Hepatocyte (in vitro differentiated cells): ENCODE measurements at regions not wholly inside any gene's neighbourhood (a gene's known extent, or its start where the extent isn't known, plus 50 kb on each side); places are given as distances from the start of the nearest gene placed in this dataset.

ENCODE experiments used
- DNase-seq: peaks from one replicate; pipeline ENCODE4 v3.0.0-alpha.2; 2016; ENCODE audit warnings: low spot score
- H2AFZ ChIP-seq: fragments of 200-600 bp; sonication (generic); 2 replicates; pipeline ENCODE4 v1.6.0; 2016; ENCODE audit warnings: antibody characterized with exemption, mild to moderate bottlenecking
- H3K27ac ChIP-seq: fragments of 200-600 bp; sonication (generic); 2 replicates; pipeline ENCODE4 v1.5.1; 2016; ENCODE audit warnings: mild to moderate bottlenecking
- H3K27me3 ChIP-seq: fragments of 200-600 bp; sonication (generic); 2 replicates; pipeline ENCODE4 v1.6.1; 2016
- H3K36me3 ChIP-seq: fragments of 200-600 bp; sonication (generic); replicated peaks from 2 replicates; pipeline ENCODE4 v1.5.1; 2016; ENCODE audit warnings: low read depth; ENCODE audit not compliant: insufficient read depth
- H3K4me1 ChIP-seq: fragments of 200-600 bp; sonication (generic); 2 replicates; pipeline ENCODE4 v1.5.1; 2016; ENCODE audit warnings: mild to moderate bottlenecking, moderate library complexity; ENCODE audit not compliant: insufficient read depth
- H3K4me2 ChIP-seq: fragments of 200-600 bp; sonication (generic); 2 replicates; pipeline ENCODE4 v1.6.0; 2016
- H3K4me3 ChIP-seq: fragments of 200-600 bp; sonication (generic); 2 replicates; pipeline ENCODE4 v1.5.1; 2016; ENCODE audit warnings: mild to moderate bottlenecking
- H3K79me2 ChIP-seq: fragments of 200-600 bp; sonication (generic); 2 replicates; pipeline ENCODE4 v1.6.0; 2017; ENCODE audit warnings: mild to moderate bottlenecking
- H3K9me2 ChIP-seq: fragments of 200-600 bp; sonication (generic); replicated peaks from 2 replicates; pipeline ENCODE4 v1.6.0; 2017; ENCODE audit warnings: mild to moderate bottlenecking; ENCODE audit not compliant: insufficient read depth
- H3K9me3 ChIP-seq: fragments of 200-600 bp; sonication (generic); 2 replicates; pipeline ENCODE4 v1.5.1; 2016; ENCODE audit warnings: low read depth, mild to moderate bottlenecking
- H4K20me1 ChIP-seq: fragments of 200-600 bp; sonication (generic); 2 replicates; pipeline ENCODE4 v1.6.0; 2016; ENCODE audit warnings: mild to moderate bottlenecking; ENCODE audit not compliant: insufficient read depth, poor library complexity, severe bottlenecking
- EZH2 ChIP-seq: fragments of 200-600 bp; sonication (generic); IDR thresholded peaks from 2 replicates; pipeline ENCODE4 v1.6.1; 2016; ENCODE audit warnings: antibody characterized with exemption, mild to moderate bottlenecking, borderline replicate concordance
- EZH2phosphoT487 ChIP-seq: fragments of 200-600 bp; sonication (generic); IDR thresholded peaks from one replicate; pipeline ENCODE4 v1.6.1; 2018; ENCODE audit warnings: antibody characterized with exemption, mild to moderate bottlenecking, low read depth, moderate library complexity; ENCODE audit not compliant: unreplicated experiment, severe bottlenecking
- WGBS: methylation state at CpG from one replicate; pipeline ENCODE4 v1.1.6; 2016; ENCODE audit warnings: low lambda C conversion rate; ENCODE audit errors: missing lambda C conversion rate; 5-methylcytosine and 5-hydroxymethylcytosine counted together
- TF ChIP-seq, protein P1 (sequence below): fragments of 200-600 bp; sonication (generic); IDR thresholded peaks from 2 replicates; pipeline ENCODE4 v1.5.1; 2016; ENCODE audit warnings: antibody characterized with exemption, mild to moderate bottlenecking; ENCODE audit not compliant: poor library complexity

- H3K36me3 ChIP-seq, result no peaks in the 10 kb centered on the region
- H3K9me2 ChIP-seq, result no peaks in the 10 kb centered on the region
- WGBS, result 90% methylated on average over 7 of the region's 7 CpGs
- no peaks in the 10 kb centered on the region for H4K20me1 ChIP-seq
- no peaks in the 10 kb centered on the region for H3K4me1 ChIP-seq
- H3K79me2 ChIP-seq, result no peaks in the 10 kb centered on the region
- no peaks in the 10 kb centered on the region for H3K27me3 ChIP-seq
- no peak for DNase-seq
- no peak overlapping the region for H2AFZ ChIP-seq
- no peak overlapping the region for H3K4me3 ChIP-seq
- H3K27ac ChIP-seq, result no peak overlapping the region
- TF ChIP-seq, protein P1, sequence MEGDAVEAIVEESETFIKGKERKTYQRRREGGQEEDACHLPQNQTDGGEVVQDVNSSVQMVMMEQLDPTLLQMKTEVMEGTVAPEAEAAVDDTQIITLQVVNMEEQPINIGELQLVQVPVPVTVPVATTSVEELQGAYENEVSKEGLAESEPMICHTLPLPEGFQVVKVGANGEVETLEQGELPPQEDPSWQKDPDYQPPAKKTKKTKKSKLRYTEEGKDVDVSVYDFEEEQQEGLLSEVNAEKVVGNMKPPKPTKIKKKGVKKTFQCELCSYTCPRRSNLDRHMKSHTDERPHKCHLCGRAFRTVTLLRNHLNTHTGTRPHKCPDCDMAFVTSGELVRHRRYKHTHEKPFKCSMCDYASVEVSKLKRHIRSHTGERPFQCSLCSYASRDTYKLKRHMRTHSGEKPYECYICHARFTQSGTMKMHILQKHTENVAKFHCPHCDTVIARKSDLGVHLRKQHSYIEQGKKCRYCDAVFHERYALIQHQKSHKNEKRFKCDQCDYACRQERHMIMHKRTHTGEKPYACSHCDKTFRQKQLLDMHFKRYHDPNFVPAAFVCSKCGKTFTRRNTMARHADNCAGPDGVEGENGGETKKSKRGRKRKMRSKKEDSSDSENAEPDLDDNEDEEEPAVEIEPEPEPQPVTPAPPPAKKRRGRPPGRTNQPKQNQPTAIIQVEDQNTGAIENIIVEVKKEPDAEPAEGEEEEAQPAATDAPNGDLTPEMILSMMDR, result no peak
- no peak for TF ChIP-seq EZH2phosphoT487
- TF ChIP-seq EZH2, result no peak
- no peaks in the 10 kb centered on the region for H3K9me3 ChIP-seq
- no peak overlapping the region for H3K4me2 ChIP-seq
These were observed 94.6 kb upstream of the DAAM1 start for GRCh38 chr14:59093902-59094301.

DNA sequence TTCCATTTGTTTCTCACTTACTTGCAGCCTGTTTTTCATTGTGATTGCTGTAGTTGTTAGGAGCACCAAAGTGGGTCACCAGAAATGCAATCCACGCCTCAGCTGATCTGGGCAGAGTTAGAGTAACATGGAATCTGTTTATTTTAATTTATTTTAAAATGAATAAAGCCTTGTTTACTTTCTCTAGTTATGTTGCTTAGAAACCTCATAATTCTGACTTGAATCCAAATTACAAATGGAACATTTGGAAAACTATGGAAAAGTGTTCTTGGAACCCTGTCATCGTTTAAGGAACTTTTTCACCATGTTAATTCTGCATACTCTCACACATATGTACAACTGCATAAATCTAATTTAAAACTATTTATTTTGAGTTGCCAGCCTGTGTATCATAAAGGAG lies 92.2 kb upstream of the DAAM1 start:
- Histone ChIP-seq H3K27ac (no peak overlapping the region), H3K4me3 (no peak overlapping the region), H4K20me1 (no peaks in the 10 kb centered on the region), H3K27me3 (no peaks in the 10 kb centered on the region), H3K9me2 (no peaks in the 10 kb centered on the region), H3K79me2 (no peaks in the 10 kb centered on the region), H2AFZ (no peak overlapping the region), H3K4me2 (no peak overlapping the region), H3K9me3 (no peaks in the 10 kb centered on the region), H3K36me3 (no peaks in the 10 kb centered on the region), H3K4me1 (no peaks in the 10 kb centered on the region)
- WGBS, result 50% methylated on average over 2 of the region's 2 CpGs
- no peak for DNase-seq
- TF ChIP-seq EZH2 (no peak), EZH2phosphoT487 (no peak)
- TF ChIP-seq, protein P1, result no peak

DNA sequence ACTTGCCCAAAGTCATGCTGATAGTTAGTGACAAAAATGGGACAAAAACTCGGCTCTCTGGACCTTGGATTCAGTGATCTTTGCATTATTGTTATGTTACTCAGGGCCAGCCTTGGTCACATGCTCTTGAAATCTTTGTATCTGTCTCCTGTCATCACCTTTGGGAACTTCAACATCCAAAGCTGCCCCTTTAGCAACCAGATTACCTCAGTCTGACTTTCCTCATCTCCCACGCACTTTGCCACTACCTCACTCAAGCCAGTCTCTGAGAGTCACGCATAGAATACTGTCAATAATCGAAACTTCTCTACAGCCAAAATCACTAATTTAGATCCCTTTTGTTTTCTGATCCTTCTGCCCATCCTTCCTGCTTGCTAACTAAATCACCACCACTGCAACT lies 90.8 kb upstream of the DAAM1 start:
- H3K27me3 ChIP-seq, result no peaks in the 10 kb centered on the region
- H3K4me2 ChIP-seq, result no peak overlapping the region
- no peaks in the 10 kb centered on the region for H3K9me3 ChIP-seq

More for the DNA sequence above, 90.8 kb upstream of the DAAM1 start:
- no peak overlapping the region for H3K27ac ChIP-seq
- no peaks in the 10 kb centered on the region for H3K9me2 ChIP-seq
- no peaks in the 10 kb centered on the region for H3K79me2 ChIP-seq
- H3K4me1 ChIP-seq, result no peaks in the 10 kb centered on the region
- WGBS, result 88% methylated on average over 4 of the region's 4 CpGs
- H4K20me1 ChIP-seq, result no peaks in the 10 kb centered on the region
- no peaks in the 10 kb centered on the region for H3K36me3 ChIP-seq
- DNase-seq, result no peak
- H3K4me3 ChIP-seq, result no peak overlapping the region
- TF ChIP-seq EZH2, result no peak
- no peak for TF ChIP-seq EZH2phosphoT487
- TF ChIP-seq, protein P1, result no peak
- no peak overlapping the region for H2AFZ ChIP-seq
